WI38 (cell line): ENCODE measurements at regions not wholly inside any gene's neighbourhood (a gene's known extent, or its start where the extent isn't known, plus 50 kb on each side); places are given as distances from the start of the nearest gene placed in this dataset.

Source experiments
- H3K4me3 ChIP-seq: 2 replicates; pipeline ENCODE4 v1.5.1; 2011; ENCODE audit warnings: low read depth, mild to moderate bottlenecking, control low read depth, low read length
- CTCF ChIP-seq: IDR thresholded peaks from 2 replicates; pipeline ENCODE4 v1.5.1; 2012; ENCODE audit warnings: low read depth, mild to moderate bottlenecking, control low read depth, low read length

DNA sequence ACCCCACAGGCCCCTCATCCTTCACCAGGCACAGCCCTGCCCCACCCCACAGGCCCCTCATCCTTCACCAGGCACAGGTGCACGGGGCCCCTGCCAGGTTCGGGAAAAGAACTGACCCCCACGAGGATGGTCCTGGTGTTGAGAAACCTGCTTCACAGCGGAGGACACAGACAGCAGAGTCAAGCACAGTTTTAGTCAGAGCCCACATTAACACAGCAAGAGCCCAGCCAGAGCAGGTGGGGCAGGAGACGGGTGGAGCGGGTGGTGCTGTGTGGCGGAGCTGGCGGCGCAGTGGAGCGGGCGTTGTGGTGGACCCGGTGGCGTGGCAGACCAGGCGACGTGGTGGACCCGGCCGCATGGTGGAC, 1085.5 kb downstream of the BRD1 start:
- H3K4me3 ChIP-seq: no peak overlapping the region
- no peak for TF ChIP-seq CTCF

GRCh38 chr22:48741540-48741939, 1086.1 kb downstream of the BRD1 start:
- no peak overlapping the region for H3K4me3 ChIP-seq
- no peak for TF ChIP-seq CTCF

DNA sequence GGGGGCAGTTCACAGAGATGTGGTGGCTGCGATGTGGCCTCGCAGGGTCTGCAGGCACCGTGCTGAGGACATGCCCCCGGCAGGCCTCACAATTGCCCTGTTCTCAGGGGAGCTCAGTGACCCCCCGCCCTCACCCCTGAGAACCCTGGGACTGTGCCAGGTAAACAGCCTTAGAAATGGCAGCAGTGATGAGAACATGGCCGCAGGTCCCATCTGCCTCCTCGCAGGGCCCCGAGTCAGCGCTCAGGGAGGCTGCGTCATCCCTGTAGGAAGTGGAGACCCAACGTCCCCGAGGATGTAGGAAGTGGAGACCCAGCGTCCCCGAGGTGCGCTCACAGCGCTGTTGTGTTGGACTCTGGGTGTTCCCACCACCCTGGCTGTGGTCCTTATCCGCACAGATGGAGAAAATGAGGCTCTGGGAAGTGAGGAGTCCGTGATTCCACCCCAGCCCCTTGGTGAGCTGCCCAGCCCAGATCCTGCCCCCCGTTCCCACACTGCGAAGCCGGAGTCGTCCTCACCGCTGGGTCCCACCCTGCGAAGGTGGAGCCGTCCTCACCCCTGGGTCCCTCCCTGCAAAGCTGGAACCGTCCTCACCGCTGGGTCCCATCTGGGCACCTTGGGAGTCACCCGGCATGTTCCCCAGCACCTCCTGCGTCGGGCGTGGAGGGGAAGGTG, 1086.8 kb downstream of the BRD1 start:
- no peak for TF ChIP-seq CTCF

GRCh38 chr22:48740086-48740730, 1087.5 kb downstream of the BRD1 start:
- no peak for TF ChIP-seq CTCF
- H3K4me3 ChIP-seq: no peak overlapping the region

More for the DNA sequence above, 1086.8 kb downstream of the BRD1 start:
- no peak overlapping the region for H3K4me3 ChIP-seq

DNA sequence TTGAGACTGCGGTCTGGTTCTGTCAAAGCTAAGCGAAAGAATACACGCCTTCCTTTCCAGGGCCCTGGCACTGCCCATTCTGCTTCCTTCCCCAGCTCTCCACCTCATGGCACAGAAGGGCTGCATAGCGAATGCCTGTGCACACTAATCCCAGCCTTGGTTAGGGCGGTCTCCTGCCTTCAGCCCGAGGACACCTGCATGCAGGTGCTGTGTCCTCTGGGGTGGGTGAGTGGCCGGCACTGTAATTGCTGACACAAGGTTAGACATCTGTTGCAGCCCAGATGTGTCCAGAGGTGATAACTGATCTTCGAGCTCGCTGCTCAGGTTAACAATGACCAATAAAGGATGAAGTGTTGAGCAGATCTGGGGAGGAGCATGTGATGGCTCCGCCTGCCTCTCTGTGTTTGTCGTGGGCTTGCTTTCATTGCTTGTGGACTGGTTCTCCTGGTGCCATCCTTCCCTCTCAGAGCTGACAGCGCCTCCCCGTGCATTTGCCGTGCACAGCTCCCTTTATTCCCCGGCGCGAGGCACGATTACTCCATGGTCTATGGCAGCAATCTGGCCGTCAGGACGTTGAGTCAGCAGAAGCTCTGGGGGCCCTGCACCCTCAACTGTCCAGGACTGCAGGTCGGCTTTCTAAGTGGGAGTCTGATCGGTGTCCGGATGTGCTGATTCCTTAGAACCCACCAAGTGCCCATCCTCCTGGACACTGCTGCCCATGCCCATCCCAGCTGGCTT, 1088.2 kb downstream of the BRD1 start:
- no peak for TF ChIP-seq CTCF

DNA sequence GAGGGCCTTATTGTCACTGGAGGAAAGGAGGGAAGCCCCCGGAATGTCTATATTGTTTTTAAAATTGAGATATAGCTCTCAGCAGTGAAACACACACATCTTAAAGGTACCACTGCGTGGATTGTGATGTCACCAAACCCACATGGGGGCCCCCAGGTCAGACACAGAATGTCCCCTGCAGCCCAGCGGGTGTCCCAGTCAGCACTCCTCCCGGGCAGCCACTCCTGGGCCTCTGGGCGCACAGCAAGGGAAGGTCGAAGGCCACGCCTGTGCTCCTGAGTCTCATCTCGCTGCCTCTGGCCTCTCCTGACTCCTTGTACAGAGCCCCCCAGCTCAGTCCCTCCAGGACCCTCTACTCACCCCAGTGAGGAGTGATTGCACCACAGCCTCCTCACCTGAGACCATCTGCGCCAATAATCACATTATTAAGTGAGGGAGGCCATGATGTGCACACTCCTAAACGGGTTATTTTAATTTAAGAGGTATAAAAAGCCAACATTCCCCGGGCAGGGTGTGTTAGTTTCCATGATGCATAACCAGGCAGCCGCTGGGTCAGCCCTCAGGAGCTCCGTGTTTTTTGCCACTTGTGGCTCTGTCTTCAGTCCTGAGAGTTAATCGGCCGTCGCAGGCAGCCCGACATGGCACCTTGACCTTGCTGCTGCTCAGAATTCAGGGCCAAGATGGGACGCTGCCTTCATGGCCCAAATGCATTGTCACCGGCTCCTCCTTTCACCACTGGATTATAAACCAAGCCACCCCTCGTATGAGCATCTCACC, 1089.3 kb downstream of the BRD1 start:
- H3K4me3 ChIP-seq: no peak overlapping the region
- no peak for TF ChIP-seq CTCF

More for the DNA sequence above, 1088.2 kb downstream of the BRD1 start:
- no peak overlapping the region for H3K4me3 ChIP-seq
